ENCODE measurements at regions not wholly inside any gene's neighbourhood (a gene's known extent, or its start where the extent isn't known, plus 50 kb on each side); places are given as distances from the start of the nearest gene placed in this dataset.

DNA sequence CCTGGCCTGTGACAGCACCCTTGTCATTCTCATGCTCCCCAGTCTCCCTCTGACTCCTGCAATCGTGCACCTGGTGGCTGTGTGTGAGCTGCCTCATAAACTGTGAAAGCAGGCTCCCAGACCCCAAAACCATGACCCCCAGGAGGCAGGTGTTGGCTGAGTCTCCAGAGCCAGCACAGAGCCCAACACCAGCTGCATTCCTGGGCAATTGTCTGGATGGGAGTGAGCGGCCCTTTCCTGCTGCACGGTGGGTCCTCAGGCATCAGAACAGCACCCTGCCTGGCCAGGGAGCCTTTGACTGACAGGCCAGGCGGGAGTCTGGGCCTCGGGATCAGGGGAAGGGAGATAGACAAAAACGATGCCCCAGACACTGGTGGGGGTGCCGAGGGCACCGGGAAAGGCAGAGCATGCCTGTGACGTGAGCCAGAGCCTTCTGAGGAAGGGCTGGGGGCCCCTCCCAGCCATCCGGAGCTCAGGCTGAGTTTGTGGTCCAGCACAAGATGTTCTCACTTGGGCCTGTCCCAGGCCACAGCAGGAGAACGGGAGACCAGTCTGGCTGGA is 135.1 kb upstream of the GPC1 start:
- DNase-seq = no peak

DNA sequence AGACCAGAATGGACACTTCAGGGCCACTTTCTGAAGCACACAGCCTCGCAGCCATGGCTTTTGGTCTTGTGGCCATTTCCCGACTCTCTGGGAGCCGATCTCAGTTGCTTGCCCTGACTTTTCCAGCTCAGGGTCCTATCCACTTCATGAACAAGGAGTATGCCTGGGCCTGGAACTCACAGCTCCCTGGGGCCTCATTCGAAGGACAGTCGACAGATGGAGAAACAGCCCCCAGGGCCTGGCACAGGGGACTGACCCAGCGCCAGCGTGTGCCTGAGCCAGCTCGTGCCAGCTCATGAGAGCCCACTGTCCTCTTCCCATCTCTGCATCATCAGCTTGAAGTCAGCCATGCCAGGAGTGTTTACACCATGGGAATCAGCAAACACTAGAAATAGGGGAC is 134.6 kb upstream of the GPC1 start:
- no peak for DNase-seq

DNA sequence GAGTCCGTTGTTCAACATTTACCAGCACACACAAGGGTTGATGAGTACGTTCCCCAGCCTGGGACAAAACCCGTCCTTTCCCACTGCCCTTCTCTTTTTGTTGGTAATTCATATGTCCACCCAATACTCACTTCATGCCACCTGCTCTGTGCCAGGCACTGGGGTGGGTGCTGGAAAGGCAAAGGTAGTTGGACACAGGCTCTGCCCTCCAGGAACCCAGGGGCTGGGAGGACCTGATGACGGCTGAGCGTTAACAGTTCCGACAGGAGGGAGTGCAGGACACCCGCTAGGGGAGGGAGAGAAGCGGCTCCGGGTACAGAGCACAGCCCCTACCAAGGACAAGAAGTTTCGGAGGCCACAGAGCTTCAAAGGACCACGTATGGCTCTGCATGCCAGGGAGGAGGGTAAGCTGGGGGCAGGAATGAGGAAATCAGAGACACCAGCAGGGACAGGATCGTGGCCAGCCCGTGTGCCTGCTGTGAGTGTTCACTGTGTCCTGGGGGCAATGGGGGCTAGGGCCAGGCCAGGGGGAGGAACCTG is 134.1 kb upstream of the GPC1 start:
- DNase-seq = no peak

DNA sequence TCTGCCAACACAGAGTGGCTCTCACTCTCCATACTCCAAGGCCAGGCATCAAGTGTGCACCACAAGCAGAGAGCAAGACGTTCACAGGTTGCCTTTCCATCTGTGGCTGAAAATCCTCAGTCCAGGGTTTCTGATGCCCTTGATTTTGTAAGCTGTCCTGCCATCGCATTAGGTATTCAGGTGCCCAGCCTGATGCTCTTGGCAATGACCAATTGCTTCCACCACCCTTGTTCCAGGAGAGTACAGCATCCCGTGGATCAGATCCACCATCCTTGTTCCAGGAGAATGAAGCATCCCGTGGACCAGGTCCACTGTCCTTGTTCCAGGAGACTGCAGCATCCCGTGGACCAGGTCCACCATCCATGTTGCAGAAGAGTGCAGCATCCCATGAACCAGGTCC is 133.4 kb upstream of the GPC1 start:
- DNase-seq = no peak

DNA sequence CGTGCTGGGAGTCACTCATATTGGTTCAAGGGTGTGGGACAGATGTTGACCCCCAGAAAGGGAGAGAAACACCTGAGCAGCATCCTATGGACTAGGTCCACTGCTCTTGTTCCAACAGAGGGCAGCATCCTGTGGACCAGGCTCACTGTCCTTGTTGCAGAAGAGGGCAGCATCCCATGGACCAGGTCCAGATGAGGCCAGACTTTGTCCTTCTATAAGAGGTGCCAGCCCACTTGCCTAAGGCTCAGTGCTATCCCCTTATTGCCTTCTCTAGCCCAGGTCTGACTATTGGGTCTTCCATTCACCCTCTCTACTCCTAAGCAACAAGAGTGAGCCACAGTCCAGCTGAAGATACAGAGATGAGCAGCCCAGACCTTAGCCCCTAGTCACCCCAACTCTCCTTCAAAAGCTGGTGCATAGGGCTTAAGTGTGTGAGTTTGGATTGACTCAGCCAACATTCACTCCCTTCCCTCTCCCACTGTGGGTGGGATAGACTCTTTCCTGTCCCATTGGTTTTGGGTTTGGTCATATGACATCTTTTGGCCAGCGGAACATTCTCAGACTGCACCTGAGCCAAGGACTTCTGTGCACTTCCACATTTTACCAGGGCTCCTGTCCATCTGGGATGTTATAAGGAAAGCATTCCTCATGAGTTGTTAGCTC is 132.4 kb upstream of the GPC1 start:
- DNase-seq = no peak

DNA sequence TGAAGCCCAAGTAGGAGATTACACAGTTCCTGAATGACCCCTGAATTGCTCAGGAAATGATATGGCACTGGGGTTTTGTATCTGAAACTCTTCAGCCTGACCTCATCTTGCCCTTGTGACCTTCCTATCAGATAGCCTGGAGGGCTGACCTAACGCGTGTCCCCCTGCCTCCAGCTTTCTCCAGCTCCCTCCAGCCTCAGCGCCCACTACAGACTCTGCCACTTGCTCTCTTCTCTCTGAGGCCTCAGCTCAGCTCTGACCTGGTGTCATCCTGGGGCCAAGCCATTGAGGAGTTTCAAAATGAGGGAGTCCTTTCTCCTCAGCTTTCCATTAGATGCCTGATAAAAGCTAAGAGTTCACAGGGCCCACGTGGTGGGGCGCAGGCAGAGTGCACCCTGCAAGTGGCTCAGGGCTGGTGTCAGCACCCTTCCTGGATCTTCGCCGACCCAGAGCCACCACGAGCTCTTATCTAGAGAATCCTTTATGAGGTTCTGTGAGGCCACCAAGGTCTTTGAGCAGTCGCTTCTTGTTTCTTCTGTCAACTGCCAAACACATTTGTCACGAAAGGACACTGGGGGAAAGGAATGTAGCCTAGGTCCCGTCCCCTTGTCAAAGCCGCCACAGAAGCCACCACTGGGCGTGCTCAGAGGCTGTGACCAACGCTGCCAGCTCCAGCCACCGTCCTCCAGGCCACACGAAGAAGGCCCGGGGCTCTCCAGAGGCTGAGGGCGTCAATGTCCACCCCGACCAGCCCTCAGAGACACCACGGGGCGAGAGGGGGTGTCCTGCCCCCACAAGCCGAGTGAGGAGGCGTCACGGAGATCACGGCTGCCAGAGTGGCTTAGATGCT is 131.3 kb upstream of the GPC1 start:
- DNase-seq = no peak

DNA sequence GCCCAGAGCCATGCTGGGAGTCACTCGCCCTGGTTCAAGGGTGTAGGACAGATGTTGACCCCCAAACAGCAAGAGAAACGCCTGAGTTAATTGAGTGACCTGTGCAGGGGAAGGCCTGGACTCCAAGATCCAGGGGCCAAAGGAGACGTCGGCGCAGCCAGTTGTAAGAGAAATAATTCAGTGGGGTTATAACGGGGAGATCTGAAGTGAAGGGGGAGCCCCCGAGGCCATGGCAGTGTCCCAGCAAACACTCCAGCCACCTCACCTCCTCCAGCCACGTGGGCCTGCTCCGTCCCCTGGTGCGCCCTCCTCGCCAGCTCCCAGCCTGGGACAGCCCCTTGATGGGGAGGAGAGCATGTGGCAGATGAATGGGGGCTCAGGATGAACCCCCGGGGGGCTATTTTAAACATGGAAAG is 130.7 kb upstream of the GPC1 start:
- DNase-seq = no peak

DNA sequence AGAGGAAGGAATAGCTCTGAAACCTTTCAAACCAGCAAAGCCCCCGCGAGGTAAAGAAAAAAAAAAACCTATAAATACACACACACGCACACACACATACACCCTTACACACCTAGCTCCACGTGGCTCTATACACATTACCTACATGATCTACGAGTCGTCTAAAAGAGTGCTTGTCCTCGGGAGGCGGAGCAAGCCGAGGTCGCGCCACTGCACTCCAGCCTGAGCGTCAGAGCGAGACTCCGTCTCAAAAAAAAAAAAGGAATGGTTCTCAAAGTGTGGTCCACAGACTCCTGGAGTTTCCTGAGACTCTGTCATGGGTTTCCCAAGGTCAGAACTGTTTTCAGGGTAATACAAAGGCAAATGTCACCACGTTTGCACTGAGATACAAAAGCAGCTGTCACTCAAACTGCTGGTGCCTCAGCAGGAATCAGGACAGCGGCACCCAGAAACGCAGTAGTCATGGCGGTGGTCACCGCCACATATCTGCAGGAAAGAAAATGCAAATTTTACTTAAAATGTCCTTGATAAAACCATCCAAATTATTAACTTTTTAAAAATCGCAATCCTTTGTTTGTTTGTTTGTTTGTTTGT is 130.0 kb upstream of the GPC1 start:
- DNase-seq = no peak

DNA sequence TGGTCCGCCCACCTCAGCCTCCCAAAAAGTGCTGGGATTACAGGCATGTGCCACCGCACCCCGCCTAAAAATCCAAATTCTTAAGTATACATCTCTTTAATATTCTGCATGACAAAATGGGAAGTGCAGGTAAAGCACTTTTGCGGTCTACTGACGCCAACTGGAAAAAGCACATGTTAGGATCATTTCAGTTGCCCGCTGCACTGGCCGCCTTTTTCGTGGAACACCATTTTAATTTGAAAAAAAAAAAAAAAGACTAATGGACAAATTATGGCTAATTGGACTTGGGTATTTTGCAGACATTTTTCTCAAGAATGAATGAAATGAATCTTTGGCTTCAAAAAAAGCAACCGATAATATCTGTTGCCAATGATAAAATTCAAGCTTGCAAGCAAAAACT is 129.3 kb upstream of the GPC1 start:
- DNase-seq = no peak

DNA sequence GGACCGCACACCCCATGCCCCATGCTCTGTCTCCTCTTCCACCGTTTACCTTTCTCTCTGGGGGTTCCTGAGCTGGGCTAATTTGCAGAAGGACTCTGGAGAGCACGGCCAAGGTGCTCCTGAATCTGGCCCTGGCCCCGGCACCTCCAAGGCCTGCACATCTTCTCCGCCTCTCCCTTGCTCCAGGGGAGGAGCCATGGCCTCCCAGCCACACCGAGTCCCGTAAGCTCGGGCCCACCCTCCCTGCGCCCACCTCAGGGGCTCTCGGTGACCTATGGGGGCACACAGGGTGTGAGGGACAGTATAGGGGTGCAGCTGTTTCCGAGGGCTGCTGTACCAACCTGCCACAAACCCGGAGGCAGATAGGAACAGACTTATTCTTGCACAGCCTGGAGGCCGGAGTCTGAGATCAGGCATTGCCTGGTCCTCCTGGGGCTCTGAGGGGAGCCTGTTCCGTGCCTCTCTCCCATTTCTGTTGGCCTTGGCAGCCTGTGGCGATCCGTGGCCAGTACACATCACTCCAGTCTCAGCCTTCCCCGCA is 127.3 kb upstream of the GPC1 start:
- no peak for DNase-seq

DNA sequence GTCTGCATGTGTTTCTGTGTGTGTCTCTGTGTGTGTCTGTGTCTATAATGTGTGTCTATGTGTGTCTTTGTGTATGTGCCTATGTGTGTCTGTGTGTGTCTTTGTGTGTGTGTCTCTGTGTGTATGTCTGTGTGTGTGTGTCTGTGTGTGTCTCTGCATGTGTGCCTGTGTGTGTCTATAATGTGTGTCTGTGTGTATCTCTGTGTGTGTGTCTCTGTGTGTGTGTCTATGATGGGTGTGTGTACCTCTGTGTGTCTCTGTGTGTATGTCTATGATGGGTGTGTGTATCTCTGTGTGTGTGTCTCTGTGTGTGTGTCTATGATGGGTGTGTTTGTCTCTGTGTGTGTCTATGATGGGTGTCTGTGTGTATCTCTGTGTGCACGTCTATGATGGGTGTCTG is 126.2 kb upstream of the GPC1 start:
- no peak for DNase-seq

DNA sequence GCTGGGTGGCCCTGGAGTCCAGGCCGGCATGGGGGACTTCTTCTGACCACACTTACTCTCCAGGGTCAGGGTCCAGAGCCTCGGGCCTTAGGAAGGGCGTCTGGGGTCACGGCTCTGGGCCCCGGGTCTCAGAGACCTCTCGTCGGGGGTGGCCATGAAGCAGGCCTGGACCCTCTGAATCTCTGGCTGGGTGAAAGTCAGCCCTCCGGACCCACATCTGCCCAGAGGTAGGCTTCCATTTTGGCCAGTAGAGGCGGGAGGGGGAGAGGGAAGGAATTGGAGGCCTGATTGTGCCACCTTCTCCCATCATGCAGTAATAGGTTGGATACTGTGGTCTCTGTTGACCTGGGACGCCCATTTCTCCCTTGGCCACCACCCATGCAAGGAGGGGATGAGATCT is 125.3 kb upstream of the GPC1 start:
- no peak for DNase-seq

DNA sequence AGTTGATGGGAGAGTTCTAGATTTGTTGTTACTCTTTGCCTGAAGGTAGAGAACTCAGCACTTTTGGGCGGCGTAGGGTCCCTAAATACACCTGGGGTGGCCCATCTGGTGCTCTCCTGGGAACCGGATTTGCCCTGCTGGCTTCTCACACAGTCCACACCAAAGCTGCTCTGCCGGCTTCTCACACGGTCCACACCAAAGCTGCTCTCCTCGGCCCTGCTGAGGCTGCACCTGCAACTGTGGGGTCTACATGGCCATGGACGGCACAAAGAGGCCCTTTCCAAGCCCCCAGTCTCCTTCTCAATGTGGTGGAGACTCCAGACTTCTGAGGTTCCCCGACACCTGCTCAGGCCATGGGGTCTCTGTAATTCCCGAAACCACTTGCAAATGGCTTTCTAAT is 124.8 kb upstream of the GPC1 start:
- DNase-seq = no peak

DNA sequence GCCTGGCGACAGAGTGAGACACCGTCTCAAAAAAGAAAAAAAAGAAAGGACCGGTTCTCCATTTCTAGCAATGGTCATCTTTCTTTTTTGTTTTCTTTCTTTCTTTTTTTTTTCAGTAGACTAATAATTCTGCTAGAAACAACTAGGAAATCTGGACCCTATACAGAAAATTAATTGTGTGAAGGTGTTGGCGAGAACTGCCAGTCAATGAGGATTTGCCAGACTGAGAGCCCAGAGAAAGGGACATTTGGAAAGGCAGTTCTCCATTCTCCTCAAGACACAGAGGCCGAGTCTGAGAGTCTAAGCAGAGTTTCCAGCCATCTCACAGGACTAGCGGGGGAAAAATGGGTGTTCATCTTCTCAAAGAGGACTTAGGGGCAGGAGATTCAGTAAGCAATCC is 123.6 kb upstream of the GPC1 start:
- no peak for DNase-seq

DNA sequence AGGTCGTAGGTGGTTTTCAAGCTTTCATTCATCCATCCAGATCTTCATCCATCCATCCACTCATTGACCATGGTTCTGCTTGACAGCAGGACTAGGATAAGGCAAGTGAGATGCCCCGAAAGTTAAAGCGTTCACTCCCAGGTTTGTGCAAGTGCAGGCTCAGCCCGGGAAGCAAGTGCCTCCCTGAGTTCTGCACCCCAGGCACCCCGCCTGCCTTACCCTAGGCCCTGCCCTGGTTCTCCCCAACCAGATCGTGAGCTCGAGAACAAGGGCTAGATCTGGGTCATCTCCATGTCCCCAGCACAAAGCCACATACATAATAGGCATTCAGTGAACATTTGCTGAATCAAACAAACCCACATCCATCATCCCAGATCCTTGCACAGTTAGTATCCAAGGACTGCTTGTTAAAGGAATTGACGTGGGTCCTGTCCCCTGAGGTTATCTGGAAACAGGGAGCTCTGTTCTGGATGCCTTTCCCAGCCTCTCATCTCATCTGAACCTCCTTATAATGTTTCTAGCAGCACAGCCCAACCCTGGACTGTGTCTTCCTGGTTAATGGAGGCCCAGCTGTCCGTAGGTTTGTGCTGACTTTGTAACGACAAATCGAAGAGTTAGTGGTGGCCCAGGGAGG is 116.1 kb upstream of the GPC1 start:
- DNase-seq = no peak

DNA sequence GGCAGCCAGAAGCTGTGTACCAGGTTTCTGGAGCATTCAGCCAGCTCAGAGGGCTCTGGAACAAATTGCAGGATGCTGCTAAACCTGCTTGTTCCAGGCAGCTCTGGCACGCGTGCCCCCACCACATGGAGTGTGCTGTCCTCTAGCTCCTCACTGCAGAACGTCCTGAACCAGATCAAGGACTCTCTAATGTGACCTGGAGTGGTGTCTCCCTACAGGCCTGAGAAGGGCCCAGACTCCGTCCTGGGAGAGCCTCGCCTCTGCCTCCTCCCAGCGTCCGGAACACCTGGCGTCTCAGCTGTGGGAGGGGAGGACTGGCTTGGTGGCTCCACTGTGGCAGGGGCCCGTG is 115.6 kb upstream of the GPC1 start:
- DNase-seq = no peak

DNA sequence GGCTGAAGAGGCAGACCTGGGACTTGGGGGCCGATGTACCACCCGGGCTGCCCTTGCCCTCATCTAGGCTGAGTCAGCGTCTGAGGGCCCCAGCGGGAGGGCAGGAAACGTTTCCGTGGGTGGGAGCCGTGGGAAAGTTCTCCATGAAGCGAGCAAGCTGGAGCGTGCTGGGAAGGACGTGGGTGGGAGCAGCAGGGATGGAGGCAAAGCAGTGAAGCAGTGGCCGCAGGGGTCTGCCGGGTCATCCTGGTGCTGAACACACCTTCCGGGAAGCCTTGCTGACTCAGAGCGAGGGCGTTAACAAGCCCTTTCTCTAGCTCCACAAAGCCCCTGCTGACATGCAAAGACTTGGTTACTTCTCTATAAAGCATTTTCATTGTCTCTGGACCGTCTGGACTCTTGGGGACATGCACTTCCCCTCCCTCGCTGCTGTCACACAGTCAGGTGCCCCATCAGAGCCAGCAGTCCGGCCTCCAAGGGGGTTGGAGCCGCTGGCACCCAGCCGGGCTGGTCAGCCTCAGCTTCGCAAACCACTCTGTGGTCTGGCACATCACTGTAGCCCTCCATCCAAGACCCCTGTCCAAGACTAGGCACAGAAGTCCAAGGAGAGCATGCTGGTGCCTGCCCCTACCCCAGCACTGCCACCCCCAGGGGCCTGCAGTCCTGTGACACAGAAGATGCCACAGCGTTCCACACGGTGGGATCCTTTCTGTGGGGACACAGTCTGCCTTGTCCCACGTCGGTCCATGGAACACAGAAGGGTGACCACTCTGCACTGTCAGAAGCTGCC is 115.1 kb upstream of the GPC1 start:
- no peak for DNase-seq

DNA sequence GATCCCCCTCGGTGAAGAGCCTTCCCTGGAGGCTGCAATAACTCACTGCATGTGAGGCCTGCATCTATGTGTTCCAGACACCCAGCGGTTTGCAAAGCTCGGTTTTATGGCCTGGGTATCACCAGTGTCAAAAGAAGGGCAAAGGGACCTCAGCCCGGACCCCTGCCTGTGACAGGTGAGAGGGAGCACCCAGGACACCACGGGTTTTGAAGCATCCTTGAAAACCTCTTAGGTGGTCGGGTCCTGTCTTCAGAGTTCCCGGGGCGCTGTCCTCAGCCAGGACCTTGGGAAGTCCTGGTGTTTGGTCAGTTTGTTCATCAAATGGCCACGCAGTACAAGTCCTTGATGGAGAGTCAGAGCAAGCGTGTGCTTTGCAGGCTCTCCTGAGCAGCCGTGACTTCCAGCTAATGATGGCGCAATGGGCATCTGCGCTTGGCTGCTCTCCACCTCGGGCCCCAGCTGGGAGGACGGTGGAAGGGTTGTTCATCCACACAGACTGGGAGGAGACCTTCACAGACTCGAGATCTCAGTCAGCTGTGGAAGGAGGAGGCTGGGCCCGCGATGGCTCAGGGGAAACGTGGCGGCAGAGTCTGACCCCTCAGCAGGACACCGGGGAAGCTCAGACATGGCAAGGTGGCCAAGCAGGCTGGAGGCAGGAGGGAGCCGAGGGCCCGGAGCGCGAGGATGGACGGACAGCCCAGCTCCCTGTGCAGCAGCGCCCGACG is 113.1 kb upstream of the GPC1 start:
- DNase-seq = no peak

DNA sequence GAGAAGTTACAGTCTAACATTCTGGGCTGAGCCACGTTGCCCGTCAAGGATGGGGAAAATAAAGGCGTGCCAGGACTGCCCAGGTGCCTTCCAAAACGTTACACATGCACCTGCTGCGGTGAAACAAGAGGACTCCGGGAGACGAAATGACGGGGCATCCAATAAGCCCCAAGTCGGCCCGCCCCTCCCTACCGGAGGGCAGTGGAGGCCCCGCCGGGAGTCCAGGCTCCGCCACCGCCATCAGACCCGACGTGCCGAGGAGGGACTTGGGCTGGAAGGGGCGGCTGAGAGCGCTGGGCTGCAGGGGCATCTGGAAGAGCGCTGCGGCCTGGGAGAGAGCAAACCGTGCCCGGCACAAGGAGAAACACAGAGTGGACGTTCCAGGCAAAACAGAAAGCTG is 112.5 kb upstream of the GPC1 start:
- no peak for DNase-seq

DNA sequence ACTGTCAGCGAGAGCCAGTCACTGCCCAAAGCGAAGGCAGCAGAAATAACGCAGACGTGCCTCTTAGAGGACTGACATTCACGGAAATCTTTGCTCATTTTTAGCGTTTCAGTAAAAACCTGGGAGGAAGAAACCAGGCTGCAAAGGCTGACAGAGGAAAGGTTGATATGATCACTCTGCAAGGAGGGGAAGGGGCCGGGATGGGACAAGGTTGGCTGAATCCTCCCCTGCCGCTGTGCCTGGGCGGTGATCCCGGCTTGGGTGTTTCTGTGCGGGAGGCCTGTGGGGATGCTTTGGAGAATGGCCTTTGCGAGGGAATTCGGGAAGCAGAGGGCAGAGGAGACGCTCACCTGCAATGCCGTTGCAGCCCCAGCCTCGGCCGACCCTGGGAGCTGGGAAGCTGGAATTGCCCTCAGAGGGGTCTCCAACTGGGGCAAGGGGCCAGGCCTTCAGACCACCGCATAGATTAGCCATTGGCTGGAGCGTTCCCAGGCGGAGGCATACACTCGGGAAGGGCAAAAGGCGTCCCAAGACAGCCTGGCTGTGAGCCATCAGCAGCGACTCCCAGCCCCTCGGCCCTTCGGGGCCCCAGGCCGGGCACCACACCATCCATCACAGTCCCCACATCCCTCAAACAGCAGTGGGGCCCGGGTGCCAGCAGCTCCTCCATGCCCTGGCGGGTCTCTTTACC is 111.7 kb upstream of the GPC1 start:
- DNase-seq = no peak
